Effector memory CD8-positive, alpha-beta T cell (primary cell): ENCODE measurements at regions not wholly inside any gene's neighbourhood (a gene's known extent, or its start where the extent isn't known, plus 50 kb on each side); places are given as distances from the start of the nearest gene placed in this dataset.

ENCODE experiments used
- ATAC-seq: fragments of 150-1000 bp; cut with Tn5 transposase; replicated peaks from 2 replicates; pipeline ENCODE4 v1.10.0; 2021; ENCODE audit warnings: mild to moderate bottlenecking, moderate library complexity
- DNase-seq, 3 experiments: peaks; one replicate each; pipeline ENCODE4 v3.0.0; 2021
- H3K27ac Mint-ChIP-seq, 2 donors: one replicate each; pipeline ENCODE4 v1.8.0; 2022; ENCODE audit warnings: mild to moderate bottlenecking in 2 of 2, mixed read lengths in 2 of 2, moderate library complexity in 2 of 2
- H3K27me3 Mint-ChIP-seq, 2 donors: one replicate each; pipeline ENCODE4 v1.8.0; 2022; ENCODE audit warnings: mixed read lengths in 2 of 2
- H3K36me3 Mint-ChIP-seq: one replicate; pipeline ENCODE4 v1.8.0; 2022; ENCODE audit warnings: mild to moderate bottlenecking, moderate library complexity, mixed read lengths; ENCODE audit not compliant: insufficient read depth
- H3K4me1 Mint-ChIP-seq, 2 donors: one replicate each; pipeline ENCODE4 v1.8.0; 2022; ENCODE audit warnings: low read depth in 2 of 2, mixed read lengths in 2 of 2
- H3K4me3 Mint-ChIP-seq, 2 donors: one replicate each; pipeline ENCODE4 v1.8.0; 2022; ENCODE audit warnings: mild to moderate bottlenecking in 2 of 2, mixed read lengths in 2 of 2, moderate library complexity in 2 of 2
- H3K9me3 Mint-ChIP-seq, 2 donors: one replicate each; pipeline ENCODE4 v1.8.0; 2022; ENCODE audit warnings: mixed read lengths in 2 of 2

- Mint-ChIP-seq H3K4me3 (no peak overlapping the region), H3K36me3 (no peaks in the 10 kb centered on the region), H3K9me3 (peaks cover 2 to 9% of the 10 kb centered on the region in 2 donors), H3K27me3 (no peaks in the 10 kb centered on the region), H3K4me1 (no peaks in the 10 kb centered on the region), H3K27ac (no peak overlapping the region)
- DNase-seq, result no peak
- ATAC-seq, result no peak
Measured at GRCh38 chr11:92276773-92277172, 52.2 kb downstream of the FAT3 start.

GRCh38 chr11:92277871-92278270, 53.3 kb downstream of the FAT3 start:
- Mint-ChIP-seq H3K27ac (no peak overlapping the region), H3K9me3 (no peaks in the 10 kb centered on the region), H3K36me3 (no peaks in the 10 kb centered on the region), H3K27me3 (no peaks in the 10 kb centered on the region), H3K4me1 (no peaks in the 10 kb centered on the region), H3K4me3 (no peak overlapping the region)
- ATAC-seq (no peak), DNase-seq (no peak)

DNA sequence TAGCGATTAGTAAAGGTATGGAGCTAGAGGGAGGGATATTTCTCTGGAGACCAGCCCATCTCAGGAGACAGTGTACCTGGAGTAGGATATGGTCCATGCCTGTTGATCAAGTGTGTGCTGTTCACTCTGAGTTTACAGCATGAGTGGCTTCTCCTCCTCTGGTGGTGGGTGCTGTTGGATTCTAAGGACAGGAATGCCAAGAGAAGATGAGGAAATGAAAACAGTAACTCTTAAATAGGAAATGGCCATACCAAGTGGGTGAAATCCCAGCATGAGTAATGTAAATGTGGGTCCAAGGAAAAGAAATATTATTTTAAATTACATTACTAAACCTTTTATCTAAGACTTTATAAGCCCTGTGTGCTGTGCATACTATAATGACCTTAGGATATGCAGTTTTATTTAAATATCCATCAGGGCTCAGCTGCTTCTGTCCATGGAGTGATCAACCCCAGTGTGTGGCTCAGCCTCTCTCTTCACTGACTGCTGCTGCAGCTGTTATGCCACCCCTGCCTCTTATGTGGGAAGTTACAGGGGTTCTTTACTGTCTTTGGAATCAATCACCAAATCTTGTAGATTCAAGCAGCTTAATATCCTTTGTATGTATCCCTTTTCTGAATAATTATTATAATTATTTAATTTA, 54.3 kb downstream of the FAT3 start:
- H3K36me3 Mint-ChIP-seq, result no peaks in the 10 kb centered on the region
- H3K27me3 Mint-ChIP-seq, result no peaks in the 10 kb centered on the region
- no peak overlapping the region for H3K4me3 Mint-ChIP-seq
- ATAC-seq, result no peak
- no peak overlapping the region for H3K27ac Mint-ChIP-seq
- H3K4me1 Mint-ChIP-seq, result no peaks in the 10 kb centered on the region
- no peak for DNase-seq
- H3K9me3 Mint-ChIP-seq, result peaks cover under 1 to 3% of the 10 kb centered on the region in 2 donors

DNA sequence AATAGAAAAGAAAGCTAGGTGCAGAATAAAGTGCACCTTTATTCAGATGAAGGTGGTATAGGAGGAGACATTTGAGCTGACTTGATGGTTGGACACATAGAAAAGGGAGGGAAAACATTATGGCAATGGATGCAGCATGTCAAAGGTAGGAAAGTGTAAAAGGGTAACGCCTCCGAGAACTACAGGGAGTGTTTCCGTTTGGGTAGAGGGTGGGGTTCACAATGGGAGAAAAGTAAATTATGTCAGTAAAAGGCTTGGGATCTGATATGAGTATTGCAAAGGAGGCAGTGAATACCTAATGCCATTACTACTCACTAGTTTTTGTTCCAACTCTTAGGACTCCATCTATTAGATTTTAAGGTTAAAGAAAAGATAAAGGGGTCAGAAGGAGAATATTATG, 59.5 kb downstream of the FAT3 start:
- H3K4me1 Mint-ChIP-seq, result no peaks in the 10 kb centered on the region
- H3K9me3 Mint-ChIP-seq, result peaks cover 3 to 8% of the 10 kb centered on the region in 2 donors
- DNase-seq, result no peak
- H3K27ac Mint-ChIP-seq, result no peak overlapping the region
- H3K4me3 Mint-ChIP-seq, result no peak overlapping the region
- no peaks in the 10 kb centered on the region for H3K36me3 Mint-ChIP-seq
- H3K27me3 Mint-ChIP-seq, result no peaks in the 10 kb centered on the region
- ATAC-seq, result no peak

DNA sequence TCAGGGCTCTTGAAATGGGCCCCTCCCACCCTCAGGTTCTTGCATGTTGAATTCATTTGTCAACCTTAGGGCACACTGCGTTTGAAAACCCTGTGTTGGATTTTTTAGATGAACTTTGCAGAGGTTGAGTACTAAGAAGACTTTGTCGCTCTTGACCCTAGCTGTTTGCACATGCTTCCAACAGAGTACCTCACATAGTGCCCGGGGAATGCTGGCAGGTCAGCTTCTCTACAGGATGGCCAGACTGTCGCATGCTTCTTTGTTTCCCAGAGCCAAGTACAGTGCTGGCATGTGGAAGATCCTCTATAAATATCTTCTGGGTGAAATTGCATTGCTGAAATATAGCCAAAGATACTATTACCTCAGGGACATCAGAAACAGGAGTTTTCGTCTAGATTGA, 59.9 kb downstream of the FAT3 start:
- Mint-ChIP-seq H3K9me3 (peaks cover 3 to 8% of the 10 kb centered on the region in 2 donors), H3K36me3 (no peaks in the 10 kb centered on the region), H3K4me3 (no peak overlapping the region), H3K27me3 (no peaks in the 10 kb centered on the region), H3K4me1 (no peaks in the 10 kb centered on the region), H3K27ac (no peak overlapping the region)
- ATAC-seq (no peak), DNase-seq (no peak)

GRCh38 chr11:92285776-92286175, 61.2 kb downstream of the FAT3 start:
- Mint-ChIP-seq H3K27me3 (no peaks in the 10 kb centered on the region), H3K27ac (no peak overlapping the region), H3K9me3 (peaks cover 9 to 16% of the 10 kb centered on the region in 2 donors)

GRCh38 chr11:92286709-92287108, 62.1 kb downstream of the FAT3 start:
- H3K36me3 Mint-ChIP-seq, result no peaks in the 10 kb centered on the region
- peaks cover 9 to 16% of the 10 kb centered on the region in 2 donors for H3K9me3 Mint-ChIP-seq
- no peaks in the 10 kb centered on the region for H3K4me1 Mint-ChIP-seq
- DNase-seq (no peak), ATAC-seq (no peak)
- H3K27ac Mint-ChIP-seq, result no peak overlapping the region
- no peak overlapping the region for H3K4me3 Mint-ChIP-seq
- H3K27me3 Mint-ChIP-seq, result no peaks in the 10 kb centered on the region

More at GRCh38 chr11:92285776-92286175, 61.2 kb downstream of the FAT3 start:
- DNase-seq (no peak), ATAC-seq (no peak)
- H3K36me3 Mint-ChIP-seq, result no peaks in the 10 kb centered on the region
- no peak overlapping the region for H3K4me3 Mint-ChIP-seq
- H3K4me1 Mint-ChIP-seq, result no peaks in the 10 kb centered on the region

DNA sequence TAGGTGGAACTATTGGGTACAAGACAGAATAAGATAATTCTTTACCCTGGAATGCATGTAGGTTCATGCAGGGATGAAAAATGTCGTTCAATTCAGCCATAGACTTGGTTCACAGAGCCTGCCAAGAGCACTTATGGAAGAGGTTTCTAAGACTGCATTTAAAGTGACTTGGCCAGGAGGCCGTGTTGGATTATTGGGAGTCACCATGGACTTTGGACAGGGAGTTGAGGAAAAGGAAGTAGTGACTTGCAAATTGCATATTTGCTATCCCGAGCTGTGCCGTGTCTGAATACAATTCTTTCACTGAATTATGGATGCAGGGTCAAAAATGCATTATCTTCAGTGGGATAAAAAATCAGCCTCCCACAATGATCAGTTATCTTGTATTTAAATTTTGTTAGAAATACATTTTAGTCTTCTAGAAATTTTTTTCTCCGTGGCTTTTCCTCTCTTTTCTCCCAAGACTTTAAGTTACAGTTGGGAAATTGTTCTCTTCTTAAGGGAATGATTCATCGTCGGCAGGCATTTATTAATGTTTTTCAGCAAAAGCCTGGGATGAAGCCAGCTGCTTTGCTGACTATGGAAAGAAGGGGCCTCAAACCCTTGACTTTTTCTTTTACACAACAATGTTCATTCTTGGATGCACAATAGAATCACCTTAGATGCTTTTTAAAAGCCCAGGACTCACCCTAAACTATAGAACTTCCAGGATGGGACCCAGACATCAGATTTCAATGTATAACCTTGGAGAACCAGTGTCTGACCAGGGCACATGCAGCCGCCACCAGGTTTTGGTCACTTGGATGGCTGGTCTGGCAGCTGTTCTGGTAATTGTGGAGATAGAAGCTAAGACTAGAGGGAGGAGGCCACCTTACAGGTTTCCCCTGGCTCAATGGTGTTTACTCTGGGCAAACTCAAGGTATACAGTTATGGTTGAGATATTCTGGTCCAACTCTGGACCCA, 70.8 kb downstream of the FAT3 start:
- DNase-seq (no peak), ATAC-seq (no peak)
- H3K27me3 Mint-ChIP-seq, result no peaks in the 10 kb centered on the region
- H3K27ac Mint-ChIP-seq, result no peak overlapping the region
- H3K4me3 Mint-ChIP-seq, result no peak overlapping the region
- H3K9me3 Mint-ChIP-seq, result peaks cover 10 to 16% of the 10 kb centered on the region in 2 donors
- no peaks in the 10 kb centered on the region for H3K4me1 Mint-ChIP-seq
- no peaks in the 10 kb centered on the region for H3K36me3 Mint-ChIP-seq

GRCh38 chr11:92296138-92296515, 71.5 kb downstream of the FAT3 start:
- no peak overlapping the region for H3K4me3 Mint-ChIP-seq
- no peaks in the 10 kb centered on the region for H3K36me3 Mint-ChIP-seq
- H3K9me3 Mint-ChIP-seq, result peaks cover 13 to 23% of the 10 kb centered on the region in 2 donors
- H3K4me1 Mint-ChIP-seq, result no peaks in the 10 kb centered on the region
- no peaks in the 10 kb centered on the region for H3K27me3 Mint-ChIP-seq
- no peak overlapping the region for H3K27ac Mint-ChIP-seq
- DNase-seq, result no peak
- no peak for ATAC-seq

- Mint-ChIP-seq H3K27ac (no peak overlapping the region), H3K27me3 (no peaks in the 10 kb centered on the region), H3K4me3 (no peak overlapping the region), H3K36me3 (no peaks in the 10 kb centered on the region), H3K4me1 (no peaks in the 10 kb centered on the region), H3K9me3 (peaks cover 13 to 24% of the 10 kb centered on the region in 2 donors)
- ATAC-seq, result no peak
- DNase-seq, result no peak
Measured at GRCh38 chr11:92297567-92298553, 73.2 kb downstream of the FAT3 start.

DNA sequence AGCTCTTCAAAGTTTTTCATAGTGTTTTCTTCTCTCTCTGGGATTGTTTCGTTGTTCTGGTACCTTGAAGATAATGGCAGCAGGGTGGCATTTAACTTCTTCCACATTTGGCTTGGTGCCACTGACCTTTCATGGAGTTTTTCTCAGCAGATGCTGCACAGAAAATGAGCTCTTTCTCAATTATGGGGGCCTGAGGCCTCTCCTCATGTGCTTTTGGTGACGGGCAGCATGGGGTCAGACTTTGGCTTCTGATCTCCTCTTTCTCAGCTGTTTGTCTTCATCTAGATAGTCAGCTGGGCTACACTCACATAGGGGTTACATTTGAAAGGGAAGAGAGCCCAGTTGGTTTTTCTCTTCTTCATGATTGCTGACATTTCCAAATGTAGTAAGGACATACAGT, 76.3 kb downstream of the FAT3 start:
- Mint-ChIP-seq H3K9me3 (peaks cover 15 to 30% of the 10 kb centered on the region in 2 donors), H3K4me3 (no peak overlapping the region)
- no peak for ATAC-seq

GRCh38 chr11:92302770-92303169, 78.2 kb downstream of the FAT3 start:
- Mint-ChIP-seq H3K27me3 (no peaks in the 10 kb centered on the region), H3K4me1 (no peaks in the 10 kb centered on the region), H3K9me3 (peaks cover 13 to 21% of the 10 kb centered on the region in 2 donors), H3K27ac (no peak overlapping the region), H3K36me3 (no peaks in the 10 kb centered on the region), H3K4me3 (no peak overlapping the region)
- no peak for ATAC-seq
- DNase-seq, result no peak

More for the DNA sequence above, 76.3 kb downstream of the FAT3 start:
- H3K4me1 Mint-ChIP-seq, result no peaks in the 10 kb centered on the region
- H3K36me3 Mint-ChIP-seq, result no peaks in the 10 kb centered on the region
- H3K27me3 Mint-ChIP-seq, result no peaks in the 10 kb centered on the region
- DNase-seq, result no peak
- H3K27ac Mint-ChIP-seq, result no peak overlapping the region

- no peaks in the 10 kb centered on the region for H3K27me3 Mint-ChIP-seq
- no peak overlapping the region for H3K27ac Mint-ChIP-seq
- no peak for ATAC-seq
Measured at GRCh38 chr11:92304271-92304670, 79.7 kb downstream of the FAT3 start.

More at GRCh38 chr11:92304271-92304670, 79.7 kb downstream of the FAT3 start:
- Mint-ChIP-seq H3K4me3 (no peak overlapping the region), H3K36me3 (no peaks in the 10 kb centered on the region), H3K9me3 (peaks cover 9 to 19% of the 10 kb centered on the region in 2 donors), H3K4me1 (no peaks in the 10 kb centered on the region)
- DNase-seq, result no peak
